H1 (cell line): ENCODE measurements at regions not wholly inside any gene's neighbourhood (a gene's known extent, or its start where the extent isn't known, plus 50 kb on each side); places are given as distances from the start of the nearest gene placed in this dataset.

Experiments
- CTCF ChIA-PET: fragments of 300-600 bp; sonication (Branson Sonifier 250); formaldehyde crosslinking; loops from one replicate; lab custom pipeline; 2021; ENCODE audit not compliant: partially characterized antibody; lab: Charles Lee
- POLR2A ChIA-PET: fragments of 300-600 bp; sonication (Branson Sonifier 250); formaldehyde crosslinking; loops from one replicate; lab custom pipeline; 2021; ENCODE audit warnings: inconsistent platforms; ENCODE audit not compliant: partially characterized antibody; lab: Charles Lee
- DNase-seq, 2 experiments: peaks; one replicate each; pipeline versions ENCODE4 v3.0.0 to v3.0.0-alpha.2; 2010 to 2022; ENCODE audit warnings: low spot score in 2 of 2, low read depth in 1 of 2, mixed read lengths in 1 of 2
- FAIRE-seq: peaks from 2 replicates; lab custom pipeline; 2011; peaks lifted over from hg19 to GRCh38; lab: Jason Lieb, UNC
- H2AFZ ChIP-seq: 2 replicates; pipeline ENCODE4 v1.8.1; 2012; ENCODE audit warnings: low read length, inconsistent platforms
- H2AK5ac ChIP-seq: 2 replicates; pipeline ENCODE4 v1.6.1; 2013; ENCODE audit warnings: low read depth, low read length
- H2BK120ac ChIP-seq: replicated peaks from 2 replicates; pipeline ENCODE3; 2013; ENCODE audit warnings: low read depth, low read length, inconsistent platforms
- H2BK12ac ChIP-seq: 2 replicates; pipeline ENCODE4 v1.6.1; 2013; ENCODE audit warnings: low read depth, low read length
- H2BK15ac ChIP-seq: 2 replicates; pipeline ENCODE4 v1.6.1; 2013; ENCODE audit warnings: low read length
- H2BK20ac ChIP-seq: 2 replicates; pipeline ENCODE4 v1.6.1; 2013; ENCODE audit warnings: low read length
- H2BK5ac ChIP-seq: 2 replicates; pipeline ENCODE4 v1.6.1; 2013; ENCODE audit warnings: low read depth, low read length
- H3K14ac ChIP-seq: 2 replicates; pipeline ENCODE4 v1.6.1; 2013; ENCODE audit warnings: inconsistent platforms; ENCODE audit not compliant: insufficient read length
- H3K18ac ChIP-seq: 2 replicates; pipeline ENCODE4 v1.6.1; 2013; ENCODE audit warnings: low read length; ENCODE audit errors: extremely low read depth
- H3K23ac ChIP-seq: 2 replicates; pipeline ENCODE4 v1.6.1; 2013; ENCODE audit warnings: inconsistent platforms; ENCODE audit not compliant: insufficient read length
- H3K23me2 ChIP-seq: 2 replicates; pipeline ENCODE4 v1.6.1; 2013; ENCODE audit warnings: low read depth, low read length
- H3K27ac ChIP-seq: 2 replicates; pipeline ENCODE4 v1.6.1; 2011; ENCODE audit warnings: low read depth, low read length, inconsistent platforms
- H3K27me3 ChIP-seq, 4 experiments: replicated peaks in 1 of 4; 1 replicate in 1 of 4; 2 replicates in 3 of 4; pipeline versions ENCODE4 v1.6.1 to v1.8.1; 2011 to 2013; ENCODE audit warnings: low read length in 3 of 4, mild to moderate bottlenecking in 3 of 4, inconsistent platforms in 2 of 4, mixed read lengths in 2 of 4, moderate library complexity in 1 of 4; ENCODE audit not compliant: control insufficient read depth in 3 of 4, insufficient read depth in 3 of 4; ENCODE audit errors: extremely low read depth in 1 of 4
- H3K36me3 ChIP-seq, 4 experiments: 2 replicates each; pipeline versions ENCODE4 v1.6.1 to v1.8.1; 2011 to 2013; ENCODE audit warnings: mild to moderate bottlenecking in 4 of 4, low read length in 3 of 4, moderate library complexity in 2 of 4, control low read depth in 1 of 4, inconsistent platforms in 1 of 4; ENCODE audit not compliant: insufficient read depth in 4 of 4, control insufficient read depth in 2 of 4
- H3K4ac ChIP-seq: replicated peaks from 2 replicates; pipeline ENCODE3; 2013; ENCODE audit warnings: low read length, low read depth, mixed read lengths, inconsistent platforms; ENCODE audit not compliant: insufficient read length
- H3K4me1 ChIP-seq, 4 experiments: replicated peaks in 1 of 4; 1 replicate in 1 of 4; 2 replicates in 3 of 4; pipeline versions ENCODE4 v1.6.1 to v1.8.1; 2011 to 2013; ENCODE audit warnings: low read length in 3 of 4, inconsistent platforms in 2 of 4, mixed read lengths in 1 of 4; ENCODE audit not compliant: insufficient read depth in 4 of 4, control insufficient read depth in 3 of 4
- H3K4me2 ChIP-seq, 2 experiments: 2 replicates each; pipeline versions ENCODE4 v1.6.1 to v1.8.1; 2011 to 2013; ENCODE audit warnings: low read depth in 2 of 2, low read length in 2 of 2, control low read depth in 1 of 2, inconsistent platforms in 1 of 2, mild to moderate bottlenecking in 1 of 2; ENCODE audit not compliant: insufficient read depth in 1 of 2
- H3K4me3 ChIP-seq, 4 experiments: fragments of 200-600, 300-600 bp in 1 of 4; sonication (generic), shearing (Covaris generic), sonication (Bioruptor Twin) in 1 of 4; 2 replicates each; pipeline versions ENCODE4 v1.5.1 to v1.8.1; 2011 to 2016; ENCODE audit warnings: low read length in 4 of 4, low read depth in 3 of 4, control low read depth in 2 of 4, inconsistent platforms in 2 of 4, mild to moderate bottlenecking in 2 of 4, mixed read lengths in 1 of 4, moderate library complexity in 1 of 4; ENCODE audit not compliant: insufficient read depth in 2 of 4; ENCODE audit errors: extremely low read depth in 1 of 4
- H3K56ac ChIP-seq: replicated peaks from 2 replicates; pipeline ENCODE3; 2013; ENCODE audit warnings: low read depth, mild to moderate bottlenecking, mixed read lengths, low read length, inconsistent platforms; ENCODE audit not compliant: insufficient read length
- H3K79me1 ChIP-seq: 2 replicates; pipeline ENCODE4 v1.6.1; 2013; ENCODE audit warnings: low read depth, low read length, control low read depth
- H3K79me2 ChIP-seq, 2 experiments: 2 replicates each; pipeline versions ENCODE4 v1.6.1 to v1.8.1; 2012 to 2013; ENCODE audit warnings: low read length in 2 of 2, mild to moderate bottlenecking in 2 of 2, inconsistent platforms in 1 of 2; ENCODE audit not compliant: insufficient read depth in 2 of 2, control insufficient read depth in 1 of 2
- H3K9ac ChIP-seq, 4 experiments: replicated peaks in 1 of 4; 1 replicate in 1 of 4; 2 replicates in 3 of 4; pipeline versions ENCODE4 v1.6.1 to v1.8.1; 2011 to 2013; ENCODE audit warnings: low read depth in 3 of 4, low read length in 3 of 4, control low read depth in 2 of 4, mild to moderate bottlenecking in 2 of 4, moderate library complexity in 2 of 4, inconsistent platforms in 1 of 4; ENCODE audit errors: extremely low read depth in 1 of 4
- H3K9me3 ChIP-seq, 2 experiments: 2 replicates each; pipeline versions ENCODE4 v1.6.1 to v1.8.1; 2012 to 2013; ENCODE audit warnings: mild to moderate bottlenecking in 2 of 2, moderate library complexity in 2 of 2, control low read depth in 1 of 2, inconsistent platforms in 1 of 2, low read depth in 1 of 2, low read length in 1 of 2, mixed read lengths in 1 of 2; ENCODE audit not compliant: insufficient read depth in 2 of 2
- H4K20me1 ChIP-seq, 2 experiments: replicated peaks in 1 of 2; 2 replicates each; pipeline versions ENCODE3 to v1.8.1; 2011 to 2013; ENCODE audit warnings: inconsistent platforms in 2 of 2, low read length in 2 of 2, mild to moderate bottlenecking in 1 of 2; ENCODE audit not compliant: insufficient read depth in 2 of 2, control insufficient read depth in 1 of 2
- H4K5ac ChIP-seq: 2 replicates; pipeline ENCODE4 v1.6.1; 2013; ENCODE audit warnings: low read length, low read depth, mixed read lengths, inconsistent platforms; ENCODE audit not compliant: insufficient read length
- H4K8ac ChIP-seq: 2 replicates; pipeline ENCODE4 v1.8.0; 2013; ENCODE audit warnings: mild to moderate bottlenecking, moderate library complexity, low read length, inconsistent platforms; ENCODE audit not compliant: insufficient read depth; ENCODE audit errors: extremely low read depth
- H4K91ac ChIP-seq: replicated peaks from 2 replicates; pipeline ENCODE3; 2013; ENCODE audit warnings: low read length, mixed read lengths, inconsistent platforms; ENCODE audit not compliant: insufficient read length
- ATF2 ChIP-seq: IDR thresholded peaks from 2 replicates; pipeline ENCODE4 v1.6.1; 2012; ENCODE audit warnings: low read length, inconsistent platforms
- JUN ChIP-seq: IDR thresholded peaks from 2 replicates; pipeline ENCODE4 v1.6.1; 2011; ENCODE audit warnings: low read depth, mild to moderate bottlenecking, improper control_type of control experiment, low read length
- NANOG ChIP-seq: IDR thresholded peaks from 2 replicates; pipeline ENCODE4 v1.6.1; 2011; ENCODE audit warnings: low read length, low read depth, mild to moderate bottlenecking, inconsistent platforms; ENCODE audit not compliant: insufficient read depth, poor library complexity, severe bottlenecking
- POLR2A ChIP-seq, 2 experiments: IDR thresholded peaks; 1 replicate in 1 of 2; 2 replicates in 1 of 2; pipeline ENCODE4 v1.6.1; 2011; ENCODE audit warnings: low read depth in 2 of 2, low read length in 2 of 2, mild to moderate bottlenecking in 2 of 2; ENCODE audit errors: control extremely low read depth in 1 of 2
- POLR2AphosphoS5 ChIP-seq: IDR thresholded peaks from 2 replicates; pipeline ENCODE4 v1.6.1; 2011; ENCODE audit warnings: low read depth, low read length
- POU5F1 ChIP-seq: IDR thresholded peaks from 2 replicates; pipeline ENCODE4 v1.6.1; 2011; ENCODE audit warnings: low read depth, mild to moderate bottlenecking, low read length, moderate library complexity
- USF2 ChIP-seq: IDR thresholded peaks from 2 replicates; pipeline ENCODE4 v1.6.1; 2011; ENCODE audit warnings: low read length, improper control_type of control experiment
- ZNF274 ChIP-seq: IDR thresholded peaks from 2 replicates; pipeline ENCODE4 v1.7.0; 2012; ENCODE audit warnings: low read length, borderline replicate concordance; ENCODE audit errors: extremely low read depth
- WGBS, 2 experiments: shearing (Covaris generic) in 1 of 2; methylation state at CpG; one replicate each; pipeline versions ENCODE4 v1.1.6 to v1.1.7; 2013 to 2015; ENCODE audit warnings: low lambda C conversion rate in 2 of 2, mixed read lengths in 2 of 2, inconsistent platforms in 1 of 2, low coverage in 1 of 2, missing lambda C conversion rate in 1 of 2; ENCODE audit not compliant: insufficient replicate concordance in 2 of 2, insufficient coverage in 1 of 2, insufficient read length in 1 of 2; ENCODE audit errors: extremely low coverage in 1 of 2, missing lambda C conversion rate in 1 of 2; 5-methylcytosine and 5-hydroxymethylcytosine counted together

GRCh38 chr14:28098856-28099255 lies 667.7 kb upstream of the FOXG1 start:
- WGBS, 2 experiments: 83% methylated on average over 1 of the region's 1 CpG; no CpG with 5 or more reads in 1 of the 2 experiments
- Histone ChIP-seq H4K20me1 (no peaks in the 10 kb centered on the region), H3K9ac (no peak overlapping the region), H2BK15ac (no peak overlapping the region), H3K4me3 (no peak overlapping the region), H3K36me3 (no peaks in the 10 kb centered on the region), H3K4ac (no peak overlapping the region), H3K4me2 (no peak overlapping the region), H3K27me3 (no peaks in the 10 kb centered on the region), H3K18ac (no peak overlapping the region), H2AFZ (no peak overlapping the region), H2BK120ac (no peak overlapping the region), H3K23me2 (no peaks in the 10 kb centered on the region), H3K79me1 (no peaks in the 10 kb centered on the region), H3K4me1 (no peaks in the 10 kb centered on the region), H3K56ac (no peak overlapping the region), H3K14ac (no peak overlapping the region), H2BK20ac (no peak overlapping the region), H3K27ac (no peak overlapping the region), H3K9me3 (no peaks in the 10 kb centered on the region), H2AK5ac (no peak overlapping the region), H3K23ac (no peak overlapping the region), H2BK12ac (no peak overlapping the region), H2BK5ac (no peak overlapping the region), H4K5ac (no peak overlapping the region), H4K8ac (no peak overlapping the region), H4K91ac (no peak overlapping the region), H3K79me2 (no peaks in the 10 kb centered on the region)
- FAIRE-seq (no peak), DNase-seq (no peak)
- CTCF ChIA-PET: no interaction called here
- POLR2A ChIA-PET: no interaction called here
- TF ChIP-seq NANOG (no peak), POLR2A (IDR thresholded peaks at IDR 0.05; ENCODE audit: control extremely low read depth in 1 of 2, low read depth in 2 of 2, low read length in 2 of 2) (no peak), USF2 (no peak), POU5F1 (no peak), ATF2 (no peak), JUN (no peak), POLR2AphosphoS5 (no peak), ZNF274 (no peak)
